ENCODE measurements at regions not wholly inside any gene's neighbourhood (a gene's known extent, or its start where the extent isn't known, plus 50 kb on each side); places are given as distances from the start of the nearest gene placed in this dataset.

GRCh38 chr2:103103678-103104077, 341.8 kb downstream of the TMEM182 start:
- ChIA-PET POLR2A (ENCODE audit: partially characterized antibody) (no interaction called here), CTCF (ENCODE audit: partially characterized antibody) (no interaction called here)
- Histone ChIP-seq H3K4me3 (ENCODE audit: extremely low read depth in 1 of 4, insufficient read depth in 2 of 4, low read depth in 3 of 4, low read length in 4 of 4) (no peak overlapping the region), H3K56ac (replicated peaks; ENCODE audit: insufficient read length, low read depth, low read length) (no peak overlapping the region), H4K5ac (ENCODE audit: insufficient read length, low read depth, low read length) (no peak overlapping the region), H3K79me2 (ENCODE audit: control insufficient read depth in 1 of 2, insufficient read depth in 2 of 2, low read length in 2 of 2) (no peaks in the 10 kb centered on the region), H3K4ac (replicated peaks; ENCODE audit: insufficient read length, low read depth, low read length) (no peak overlapping the region), H4K91ac (replicated peaks; ENCODE audit: insufficient read length, low read length) (no peak overlapping the region), H3K36me3 (ENCODE audit: control insufficient read depth in 2 of 4, insufficient read depth in 4 of 4, low read length in 3 of 4) (no peaks in the 10 kb centered on the region), H2AK5ac (ENCODE audit: low read depth, low read length) (no peak overlapping the region), H2BK5ac (ENCODE audit: low read depth, low read length) (no peak overlapping the region), H3K27ac (ENCODE audit: low read depth, low read length) (no peak overlapping the region), H3K23ac (ENCODE audit: insufficient read length) (no peak overlapping the region), H4K8ac (ENCODE audit: extremely low read depth, insufficient read depth, low read length) (no peak overlapping the region), H3K79me1 (ENCODE audit: low read depth, low read length) (no peaks in the 10 kb centered on the region), H3K4me2 (ENCODE audit: insufficient read depth in 1 of 2, low read depth in 2 of 2, low read length in 2 of 2) (no peak overlapping the region), H3K23me2 (ENCODE audit: low read depth, low read length) (no peaks in the 10 kb centered on the region), H3K18ac (ENCODE audit: extremely low read depth, low read length) (no peak overlapping the region), H3K14ac (ENCODE audit: insufficient read length) (no peak overlapping the region), H2BK12ac (ENCODE audit: low read depth, low read length) (no peak overlapping the region), H3K9me3 (ENCODE audit: insufficient read depth in 2 of 2, low read depth in 1 of 2, low read length in 1 of 2) (no peaks in the 10 kb centered on the region), H3K9ac (replicated peaks in 1 of 4; ENCODE audit: extremely low read depth in 1 of 4, low read depth in 3 of 4, low read length in 3 of 4) (no peak overlapping the region), H2AFZ (ENCODE audit: low read length) (no peak overlapping the region), H2BK120ac (replicated peaks; ENCODE audit: low read depth, low read length) (no peak overlapping the region), H2BK15ac (ENCODE audit: low read length) (no peak overlapping the region), H3K27me3 (replicated peaks in 1 of 4; ENCODE audit: control insufficient read depth in 3 of 4, extremely low read depth in 1 of 4, insufficient read depth in 3 of 4, low read length in 3 of 4) (no peaks in the 10 kb centered on the region), H3K4me1 (replicated peaks in 1 of 4; ENCODE audit: control insufficient read depth in 3 of 4, insufficient read depth in 4 of 4, low read length in 3 of 4) (no peaks in the 10 kb centered on the region), H4K20me1 (replicated peaks in 1 of 2; ENCODE audit: control insufficient read depth in 1 of 2, insufficient read depth in 2 of 2, low read length in 2 of 2) (no peaks in the 10 kb centered on the region), H2BK20ac (ENCODE audit: low read length) (no peak overlapping the region)
- TF ChIP-seq EP300 (IDR thresholded peaks at IDR 0.05; ENCODE audit: borderline replicate concordance in 1 of 2, low read depth in 2 of 2, low read length in 2 of 2) (no peak), FOSL1 (IDR thresholded peaks at IDR 0.05; ENCODE audit: insufficient read depth, low read depth, low read length) (no peak), CTBP2 (IDR thresholded peaks at IDR 0.05; ENCODE audit: borderline replicate concordance, insufficient read depth, insufficient read length, low read length) (no peak), KDM5A (IDR thresholded peaks at IDR 0.05; ENCODE audit: low read length) (no peak), CHD2 (IDR thresholded peaks at IDR 0.05; ENCODE audit: low read length) (no peak), ZNF274 (IDR thresholded peaks at IDR 0.05; ENCODE audit: borderline replicate concordance, extremely low read depth, low read length) (no peak), ASH2L (IDR thresholded peaks at IDR 0.05; ENCODE audit: low read length) (no peak), HDAC2 (IDR thresholded peaks at IDR 0.05; ENCODE audit: borderline replicate concordance in 1 of 2, low read depth in 2 of 2, low read length in 2 of 2) (no peak), RAD21 (IDR thresholded peaks at IDR 0.05 in 1 of 2, conservative IDR thresholded peaks at IDR 0.05 in 1 of 2; ENCODE audit: low read depth in 2 of 2, low read length in 2 of 2) (no peak), GABPA (IDR thresholded peaks at IDR 0.05; ENCODE audit: borderline replicate concordance, insufficient read depth, low read length) (no peak), SP1 (IDR thresholded peaks at IDR 0.05; ENCODE audit: low read depth, low read length) (no peak), KDM1A (IDR thresholded peaks at IDR 0.05; ENCODE audit: borderline replicate concordance, low read length) (no peak)
- FAIRE-seq (no peak), DNase-seq (ENCODE audit: low read depth in 1 of 2, low spot score in 2 of 2) (no peak)
- WGBS, 2 experiments (ENCODE audit: extremely low coverage in 1 of 2, insufficient coverage in 1 of 2, insufficient read length in 1 of 2, insufficient replicate concordance in 2 of 2, low coverage in 1 of 2, low lambda C conversion rate in 2 of 2, missing lambda C conversion rate in 1 of 2), result 100% methylated on average over 1 of the region's 1 CpG; no CpG with 5 or more reads in 1 of the 2 experiments
